D721Med (cell line): ENCODE measurements at regions not wholly inside any gene's neighbourhood (a gene's known extent, or its start where the extent isn't known, plus 50 kb on each side); places are given as distances from the start of the nearest gene placed in this dataset.

Experiments
- DNase-seq: peaks from one replicate; pipeline ENCODE4 v3.0.0; 2011; ENCODE audit warnings: low spot score; ENCODE audit not compliant: insufficient read length
- FAIRE-seq: peaks from 2 replicates; lab custom pipeline; 2011; peaks lifted over from hg19 to GRCh38; lab: Jason Lieb, UNC
- CTCF ChIP-seq: IDR thresholded peaks from 2 replicates; pipeline ENCODE4 v1.5.1; 2012; ENCODE audit warnings: mild to moderate bottlenecking, control low read depth; ENCODE audit not compliant: insufficient read depth; ENCODE audit errors: missing control alignments

- DNase-seq, result no peak
Measured at GRCh38 chr20:11429168-11429567, 488.5 kb upstream of the BTBD3 start.

GRCh38 chr20:11429889-11430519 is 487.7 kb upstream of the BTBD3 start:
- FAIRE-seq (no peak), DNase-seq (no peak)
- no peak for TF ChIP-seq CTCF

More at GRCh38 chr20:11429168-11429567, 488.5 kb upstream of the BTBD3 start:
- no peak for FAIRE-seq
- no peak for TF ChIP-seq CTCF

- DNase-seq (no peak), FAIRE-seq (no peak)
- TF ChIP-seq CTCF, result no peak
Measured at GRCh38 chr20:11430652-11431051, 487.0 kb upstream of the BTBD3 start.

GRCh38 chr20:11431621-11432020 is 486.1 kb upstream of the BTBD3 start:
- TF ChIP-seq CTCF, result no peak
- FAIRE-seq, result no peak
- no peak for DNase-seq

- no peak for FAIRE-seq
- DNase-seq, result no peak
- no peak for TF ChIP-seq CTCF
Measured at GRCh38 chr20:11432407-11432806, 485.3 kb upstream of the BTBD3 start.

GRCh38 chr20:11436113-11436905 is 481.4 kb upstream of the BTBD3 start:
- DNase-seq (no peak), FAIRE-seq (no peak)
- TF ChIP-seq CTCF, result no peak

- TF ChIP-seq CTCF, result no peak
- no peak for FAIRE-seq
Measured at GRCh38 chr20:11437090-11437489, 480.6 kb upstream of the BTBD3 start.

More at GRCh38 chr20:11437090-11437489, 480.6 kb upstream of the BTBD3 start:
- DNase-seq, result no peak
